NCI-H1092 treated with DMSO at 0.1 percent for 48 hours (cell line): ENCODE measurements at regions not wholly inside any gene's neighbourhood (a gene's known extent, or its start where the extent isn't known, plus 50 kb on each side); places are given as distances from the start of the nearest gene placed in this dataset.
"Not testable (repeated sequence)": the region's sequence is repeated elsewhere in the genome, so short reads cannot be mapped to it uniquely, and the experiment has no call there.

ENCODE experiments used
- DNase-seq: peaks from one replicate; lab custom pipeline; 2025; lab: John Stamatoyannopoulos, UW

- no peak for DNase-seq
Measured at GRCh38 chr9:106758911-106759310, 104.1 kb upstream of the ZNF462 start.

GRCh38 chr9:106761493-106761892, 101.5 kb upstream of the ZNF462 start:
- no peak for DNase-seq

DNA sequence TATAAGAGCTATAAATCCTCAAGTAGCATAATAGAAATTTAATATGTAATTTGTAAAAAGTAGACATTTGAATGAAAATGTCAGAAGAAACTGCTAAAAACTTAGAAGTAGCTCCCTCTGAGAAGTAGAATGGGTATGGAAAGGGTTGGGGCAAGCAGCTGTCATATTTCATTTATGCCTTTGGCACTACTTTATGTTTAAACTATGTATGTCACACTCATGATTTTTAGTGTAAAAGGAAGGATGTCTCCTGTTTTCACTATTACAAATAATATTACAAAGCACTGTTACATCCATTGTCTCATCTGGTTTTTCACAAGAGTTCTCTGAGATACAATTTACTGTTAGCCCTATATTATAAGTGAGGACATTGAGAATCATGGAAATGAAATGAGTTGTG, 96.3 kb upstream of the ZNF462 start:
- DNase-seq, result no peak

- DNase-seq, result no peak
Measured at GRCh38 chr9:106769331-106769730, 93.6 kb upstream of the ZNF462 start.

- peak; percentile 37 for DNase-seq
Measured at GRCh38 chr9:106771608-106772007, 91.4 kb upstream of the ZNF462 start.

- no peak for DNase-seq
Measured at GRCh38 chr9:106772523-106773290, 90.3 kb upstream of the ZNF462 start.

DNA sequence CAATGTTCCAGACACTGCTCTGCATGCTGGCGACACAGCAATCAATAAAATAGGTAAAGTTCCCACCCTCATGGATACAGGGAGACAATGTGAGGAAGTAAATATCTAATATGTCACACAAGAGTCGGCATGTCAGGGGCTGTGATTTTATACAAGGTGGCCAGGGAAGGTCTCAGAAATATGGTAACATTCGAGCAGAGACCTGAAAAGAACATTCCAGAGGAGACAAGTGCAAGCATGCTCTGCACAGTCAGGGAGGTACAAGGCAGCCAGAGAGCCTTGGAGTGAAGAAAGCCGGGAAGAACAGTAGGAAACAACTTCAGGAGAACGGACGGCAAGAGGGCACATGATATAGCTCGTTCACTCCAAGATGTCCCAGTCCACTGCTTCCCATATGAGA, 89.2 kb upstream of the ZNF462 start:
- DNase-seq, result no peak

GRCh38 chr9:106775960-106776359, 87.0 kb upstream of the ZNF462 start:
- no peak for DNase-seq

GRCh38 chr9:106779796-106780195, 83.2 kb upstream of the ZNF462 start:
- no peak for DNase-seq

GRCh38 chr9:106783121-106783520, 79.8 kb upstream of the ZNF462 start:
- no peak for DNase-seq

- DNase-seq, result no peak
Measured at GRCh38 chr9:106784076-106784475, 78.9 kb upstream of the ZNF462 start.

GRCh38 chr9:106785200-106785599, 77.8 kb upstream of the ZNF462 start:
- DNase-seq, result no peak

- DNase-seq, result not testable (repeated sequence)
Measured at GRCh38 chr9:106788021-106788420, 74.9 kb upstream of the ZNF462 start.

DNA sequence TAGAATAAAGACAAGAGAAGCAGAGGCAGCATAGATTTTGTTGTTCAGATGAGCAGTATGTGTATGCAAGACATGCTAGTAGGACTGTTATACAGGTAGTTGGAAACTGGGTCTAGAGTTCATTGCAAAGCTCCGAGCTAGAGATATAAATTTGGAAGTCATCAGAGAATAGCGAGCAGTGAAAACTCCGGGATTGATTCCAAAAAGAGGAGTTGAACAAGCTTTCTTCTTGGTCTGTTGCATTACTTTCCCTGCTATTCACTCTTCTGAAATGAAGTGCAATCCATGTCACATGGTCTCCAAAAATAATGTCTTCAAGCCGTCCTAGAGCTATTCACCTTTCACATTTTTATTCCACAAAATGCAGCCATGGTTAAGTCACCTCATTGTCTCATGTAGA, 67.9 kb upstream of the ZNF462 start:
- no peak for DNase-seq

DNA sequence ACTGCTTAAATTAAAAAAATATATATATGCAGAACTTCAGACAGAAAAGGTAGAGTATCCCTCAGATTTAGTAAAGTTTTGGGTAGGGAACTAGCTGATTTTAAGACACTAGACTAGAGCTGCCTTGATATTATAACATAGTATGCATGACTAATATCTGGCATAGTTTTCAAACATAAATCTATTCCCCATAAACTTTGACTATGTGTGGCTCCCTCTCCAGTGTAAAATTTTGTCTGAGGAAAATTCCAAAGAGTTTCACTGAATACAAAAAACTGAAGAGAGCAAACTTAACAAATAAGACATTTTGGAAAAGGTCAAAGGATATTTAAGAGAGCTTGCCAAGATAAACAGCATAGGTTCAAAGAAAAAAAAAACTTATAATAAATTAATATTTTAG, 66.2 kb upstream of the ZNF462 start:
- no peak for DNase-seq

GRCh38 chr9:106797299-106797698, 65.7 kb upstream of the ZNF462 start:
- no peak for DNase-seq

- no peak for DNase-seq
Measured at GRCh38 chr9:106798016-106798799, 64.8 kb upstream of the ZNF462 start.

GRCh38 chr9:106799152-106799551, 63.8 kb upstream of the ZNF462 start:
- DNase-seq, result no peak

DNA sequence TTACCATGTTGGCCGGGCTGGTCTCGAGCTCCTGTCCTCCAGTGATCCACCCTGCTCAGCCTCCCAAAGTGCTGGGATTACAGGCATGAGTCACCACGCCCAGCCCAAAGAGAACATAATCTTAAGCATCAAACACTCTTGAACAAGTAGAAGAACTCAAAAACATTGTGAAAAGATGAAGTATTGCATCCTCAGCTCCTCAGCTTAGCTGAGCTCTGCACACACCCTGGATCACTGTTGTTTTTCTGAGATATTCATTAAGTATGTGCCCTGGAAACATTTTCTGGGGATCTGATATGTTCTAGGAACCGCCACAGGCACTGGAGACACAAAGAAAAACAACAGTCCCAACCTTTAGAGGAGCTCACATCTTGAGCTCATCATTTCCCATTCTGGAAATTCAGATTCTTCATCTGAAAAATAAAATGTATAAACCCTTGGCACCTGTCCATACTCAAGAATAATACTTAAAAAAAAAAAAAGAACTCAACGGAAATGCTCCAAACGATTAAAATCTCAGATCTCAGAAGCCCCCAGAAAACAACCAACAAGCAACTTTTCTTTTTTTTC, 62.2 kb upstream of the ZNF462 start:
- no peak for DNase-seq

- DNase-seq, result no peak
Measured at GRCh38 chr9:106801816-106802215, 61.1 kb upstream of the ZNF462 start.
